ENCODE measurements at regions not wholly inside any gene's neighbourhood (a gene's known extent, or its start where the extent isn't known, plus 50 kb on each side); places are given as distances from the start of the nearest gene placed in this dataset.

DNA sequence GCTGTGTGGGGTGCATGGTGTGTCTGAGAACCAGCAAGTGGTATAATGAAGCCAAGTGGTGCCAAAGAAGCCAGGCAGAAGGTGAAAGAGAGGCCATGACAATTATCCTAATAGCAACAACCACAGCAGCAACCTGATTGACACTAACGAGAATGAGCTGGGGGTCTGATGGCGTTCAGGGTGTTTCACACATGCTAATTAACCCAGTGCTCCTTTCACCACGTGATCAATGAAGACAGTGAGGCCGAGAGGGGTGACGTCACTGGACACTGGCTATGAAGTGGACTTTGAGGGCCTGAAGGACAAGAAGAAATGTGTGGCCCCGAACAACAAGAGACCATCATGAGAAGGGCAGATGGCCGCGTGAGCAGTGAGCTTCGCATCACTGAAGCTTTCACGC is 364.4 kb upstream of the ID2 start:
- CTCF ChIA-PET = no interaction called here

DNA sequence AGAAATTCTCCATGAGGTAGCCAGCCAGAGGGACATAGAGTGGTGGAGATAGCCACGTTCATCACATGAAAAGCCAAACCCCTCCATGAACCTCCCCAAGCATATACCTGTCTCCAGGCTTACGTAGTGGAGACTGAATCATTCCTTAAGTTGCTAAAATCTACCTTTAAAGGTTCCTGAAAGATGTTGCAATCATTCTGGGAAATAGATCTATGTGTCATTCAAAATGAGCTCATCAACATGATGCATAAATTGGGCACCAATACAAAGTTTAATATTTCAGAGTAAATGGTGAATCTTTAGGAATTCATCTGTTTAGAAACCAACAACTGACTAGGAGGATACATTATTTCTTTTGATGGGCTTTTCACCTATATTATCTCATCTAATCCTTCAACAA is 362.6 kb upstream of the ID2 start:
- no peaks in the 10 kb centered on the region for H3K36me3 Mint-ChIP-seq (ENCODE audit: low read depth)
- intact Hi-C loops (cut with micrococcal nuclease) = no loop called here
- H3K4me3 Mint-ChIP-seq = no peak overlapping the region
- H3K4me1 Mint-ChIP-seq (ENCODE audit: low read depth) = peaks cover 9% of the 10 kb centered on the region
- H3K27ac Mint-ChIP-seq = no peak overlapping the region
- H3K27me3 Mint-ChIP-seq (ENCODE audit: low read depth) = peaks cover 9% of the 10 kb centered on the region
- no peak for DNase-seq
- H3K9me3 Mint-ChIP-seq = no peaks in the 10 kb centered on the region
- CTCF ChIA-PET = no interaction called here

More for the DNA sequence above, 364.4 kb upstream of the ID2 start:
- Mint-ChIP-seq H3K36me3 (ENCODE audit: low read depth) (no peaks in the 10 kb centered on the region), H3K9me3 (no peaks in the 10 kb centered on the region), H3K4me1 (ENCODE audit: low read depth) (peaks cover 10% of the 10 kb centered on the region), H3K27ac (no peak overlapping the region), H3K27me3 (ENCODE audit: low read depth) (peaks cover 4% of the 10 kb centered on the region), H3K4me3 (no peak overlapping the region)
- intact Hi-C loops (cut with micrococcal nuclease) = no loop called here
- DNase-seq = no peak

- H3K27ac Mint-ChIP-seq = no peak overlapping the region
- H3K36me3 Mint-ChIP-seq (ENCODE audit: low read depth) = no peaks in the 10 kb centered on the region
- peaks cover 22% of the 10 kb centered on the region for H3K4me1 Mint-ChIP-seq (ENCODE audit: low read depth)
- CTCF ChIA-PET = no interaction called here
- intact Hi-C loops (cut with micrococcal nuclease) = no loop called here
- no peak overlapping the region for H3K4me3 Mint-ChIP-seq
- H3K27me3 Mint-ChIP-seq (ENCODE audit: low read depth) = peaks cover 12% of the 10 kb centered on the region
- DNase-seq = no peak
- no peaks in the 10 kb centered on the region for H3K9me3 Mint-ChIP-seq
Observed at GRCh38 chr2:8320311-8321066, 361.4 kb upstream of the ID2 start.

- intact Hi-C loops (cut with micrococcal nuclease) = no loop called here
- H3K36me3 Mint-ChIP-seq (ENCODE audit: low read depth) = no peaks in the 10 kb centered on the region
- no peak overlapping the region for H3K4me3 Mint-ChIP-seq
- H3K27ac Mint-ChIP-seq = no peak overlapping the region
- H3K4me1 Mint-ChIP-seq (ENCODE audit: low read depth) = peaks cover 23% of the 10 kb centered on the region
- DNase-seq = no peak
- H3K27me3 Mint-ChIP-seq (ENCODE audit: low read depth) = peaks cover 11% of the 10 kb centered on the region
- no peaks in the 10 kb centered on the region for H3K9me3 Mint-ChIP-seq
- CTCF ChIA-PET = no interaction called here
Observed at GRCh38 chr2:8322634-8323033, 359.2 kb upstream of the ID2 start.

GRCh38 chr2:8324164-8324856 is 357.5 kb upstream of the ID2 start:
- Mint-ChIP-seq H3K36me3 (ENCODE audit: low read depth) (no peaks in the 10 kb centered on the region), H3K9me3 (no peaks in the 10 kb centered on the region), H3K27ac (no peak overlapping the region), H3K4me1 (ENCODE audit: low read depth) (peaks cover 17% of the 10 kb centered on the region), H3K27me3 (ENCODE audit: low read depth) (peaks cover 8% of the 10 kb centered on the region), H3K4me3 (no peak overlapping the region)
- intact Hi-C loops (cut with micrococcal nuclease) = no loop called here
- CTCF ChIA-PET = interaction anchor here (0.6 to 1.5 kb wide), 2 partner anchors 9 to 336 kb away, joined by 3 to 4 read pairs; no protein-coding TSS in a partner anchor
- DNase-seq = peak; percentile 18

- Mint-ChIP-seq H3K27ac (no peak overlapping the region), H3K27me3 (ENCODE audit: low read depth) (peaks cover 8% of the 10 kb centered on the region), H3K4me1 (ENCODE audit: low read depth) (peaks cover 18% of the 10 kb centered on the region), H3K9me3 (no peaks in the 10 kb centered on the region), H3K4me3 (no peak overlapping the region), H3K36me3 (ENCODE audit: low read depth) (no peaks in the 10 kb centered on the region)
- intact Hi-C loops (cut with micrococcal nuclease) = no loop called here
- no peak for DNase-seq
- CTCF ChIA-PET = interaction anchor here (0.6 to 1.5 kb wide), 2 partner anchors 9 to 337 kb away, joined by 3 to 4 read pairs; no protein-coding TSS in a partner anchor
Observed at GRCh38 chr2:8324901-8325300, 357.0 kb upstream of the ID2 start.

GRCh38 chr2:8327371-8328100 is 354.3 kb upstream of the ID2 start:
- DNase-seq = no peak
- Mint-ChIP-seq H3K9me3 (no peaks in the 10 kb centered on the region), H3K36me3 (ENCODE audit: low read depth) (no peaks in the 10 kb centered on the region), H3K4me3 (no peak overlapping the region), H3K27me3 (ENCODE audit: low read depth) (peaks cover 8% of the 10 kb centered on the region), H3K27ac (no peak overlapping the region), H3K4me1 (ENCODE audit: low read depth) (peaks cover 18% of the 10 kb centered on the region)
- intact Hi-C loops (cut with micrococcal nuclease) = no loop called here
- CTCF ChIA-PET = no interaction called here

- intact Hi-C loops (cut with micrococcal nuclease) = no loop called here
- peak; percentile 14 for DNase-seq
- H3K27me3 Mint-ChIP-seq (ENCODE audit: low read depth) = peaks cover 6% of the 10 kb centered on the region
- CTCF ChIA-PET = no interaction called here
- peaks cover 18% of the 10 kb centered on the region for H3K4me1 Mint-ChIP-seq (ENCODE audit: low read depth)
- no peaks in the 10 kb centered on the region for H3K36me3 Mint-ChIP-seq (ENCODE audit: low read depth)
- no peaks in the 10 kb centered on the region for H3K9me3 Mint-ChIP-seq
- H3K4me3 Mint-ChIP-seq = no peak overlapping the region
- no peak overlapping the region for H3K27ac Mint-ChIP-seq
Observed at GRCh38 chr2:8328217-8328616, 353.6 kb upstream of the ID2 start.

GRCh38 chr2:8329660-8330622 is 351.9 kb upstream of the ID2 start:
- Mint-ChIP-seq H3K4me3 (no peak overlapping the region), H3K27me3 (ENCODE audit: low read depth) (no peaks in the 10 kb centered on the region), H3K36me3 (ENCODE audit: low read depth) (no peaks in the 10 kb centered on the region), H3K27ac (no peak overlapping the region), H3K4me1 (ENCODE audit: low read depth) (peaks cover 9% of the 10 kb centered on the region), H3K9me3 (no peaks in the 10 kb centered on the region)
- no peak for DNase-seq
- intact Hi-C loops (cut with micrococcal nuclease) = no loop called here
- CTCF ChIA-PET = no interaction called here

- Mint-ChIP-seq H3K4me3 (no peak overlapping the region), H3K4me1 (ENCODE audit: low read depth) (peaks cover 2% of the 10 kb centered on the region), H3K36me3 (ENCODE audit: low read depth) (no peaks in the 10 kb centered on the region), H3K27ac (no peak overlapping the region), H3K27me3 (ENCODE audit: low read depth) (no peaks in the 10 kb centered on the region), H3K9me3 (no peaks in the 10 kb centered on the region)
- CTCF ChIA-PET = no interaction called here
- no peak for DNase-seq
- intact Hi-C loops (cut with micrococcal nuclease) = no loop called here
Observed at GRCh38 chr2:8331068-8331467, 350.8 kb upstream of the ID2 start.

GRCh38 chr2:8332646-8333045 is 349.2 kb upstream of the ID2 start:
- no peaks in the 10 kb centered on the region for H3K36me3 Mint-ChIP-seq (ENCODE audit: low read depth)
- intact Hi-C loops (cut with micrococcal nuclease) = loop anchor here (2.0 kb wide), 1 partner anchor 138 kb away; no protein-coding TSS in a partner anchor
- CTCF ChIA-PET = no interaction called here

More at GRCh38 chr2:8332646-8333045, 349.2 kb upstream of the ID2 start:
- no peaks in the 10 kb centered on the region for H3K9me3 Mint-ChIP-seq
- no peak for DNase-seq
- peaks cover 11% of the 10 kb centered on the region for H3K4me1 Mint-ChIP-seq (ENCODE audit: low read depth)
- no peak overlapping the region for H3K27ac Mint-ChIP-seq
- no peak overlapping the region for H3K4me3 Mint-ChIP-seq
- no peaks in the 10 kb centered on the region for H3K27me3 Mint-ChIP-seq (ENCODE audit: low read depth)

Measured in activated naive CD4-positive, alpha-beta T cell treated with anti-CD3 and anti-CD28 coated beads for 36 hours (primary cell).